ENCODE measurements at regions not wholly inside any gene's neighbourhood (a gene's known extent, or its start where the extent isn't known, plus 50 kb on each side); places are given as distances from the start of the nearest gene placed in this dataset.

GRCh38 chr11:91188484-91188883 lies 965.6 kb upstream of the CHORDC1 start:
- Histone ChIP-seq H3K9me3 (ENCODE audit: control insufficient read depth, insufficient read depth, low read length) (no peaks in the 10 kb centered on the region), H3K36me3 (ENCODE audit: control insufficient read depth, insufficient read depth, low read length) (no peaks in the 10 kb centered on the region), H3K4me3 (ENCODE audit: low read depth, low read length) (no peak overlapping the region), H3K9ac (ENCODE audit: low read depth, low read length) (no peak overlapping the region), H3K27me3 (ENCODE audit: control insufficient read depth, insufficient read depth, low read length) (no peaks in the 10 kb centered on the region), H3K4me1 (ENCODE audit: control insufficient read depth, insufficient read depth, low read length) (no peaks in the 10 kb centered on the region)

- H3K9ac ChIP-seq (ENCODE audit: low read depth, low read length), result no peak overlapping the region
- H3K4me3 ChIP-seq (ENCODE audit: low read depth, low read length), result no peak overlapping the region
- no peaks in the 10 kb centered on the region for H3K27me3 ChIP-seq (ENCODE audit: control insufficient read depth, insufficient read depth, low read length)
- H3K4me1 ChIP-seq (ENCODE audit: control insufficient read depth, insufficient read depth, low read length), result no peaks in the 10 kb centered on the region
- H3K36me3 ChIP-seq (ENCODE audit: control insufficient read depth, insufficient read depth, low read length), result no peaks in the 10 kb centered on the region
- H3K9me3 ChIP-seq (ENCODE audit: control insufficient read depth, insufficient read depth, low read length), result no peaks in the 10 kb centered on the region
These were observed 964.5 kb upstream of the CHORDC1 start for GRCh38 chr11:91187314-91187713.

GRCh38 chr11:91178366-91178765 lies 955.5 kb upstream of the CHORDC1 start:
- H3K36me3 ChIP-seq (ENCODE audit: control insufficient read depth, insufficient read depth, low read length), result no peaks in the 10 kb centered on the region
- no peak overlapping the region for H3K4me3 ChIP-seq (ENCODE audit: low read depth, low read length)
- no peaks in the 10 kb centered on the region for H3K27me3 ChIP-seq (ENCODE audit: control insufficient read depth, insufficient read depth, low read length)
- no peaks in the 10 kb centered on the region for H3K9me3 ChIP-seq (ENCODE audit: control insufficient read depth, insufficient read depth, low read length)
- H3K9ac ChIP-seq (ENCODE audit: low read depth, low read length), result no peak overlapping the region
- H3K4me1 ChIP-seq (ENCODE audit: control insufficient read depth, insufficient read depth, low read length), result no peaks in the 10 kb centered on the region

- Histone ChIP-seq H3K4me3 (ENCODE audit: low read depth, low read length) (no peak overlapping the region), H3K9me3 (ENCODE audit: control insufficient read depth, insufficient read depth, low read length) (no peaks in the 10 kb centered on the region)
These were observed 951.9 kb upstream of the CHORDC1 start for GRCh38 chr11:91174734-91175133.

GRCh38 chr11:91174193-91174592 lies 951.3 kb upstream of the CHORDC1 start:
- no peaks in the 10 kb centered on the region for H3K27me3 ChIP-seq (ENCODE audit: control insufficient read depth, insufficient read depth, low read length)
- H3K9ac ChIP-seq (ENCODE audit: low read depth, low read length), result no peak overlapping the region
- no peaks in the 10 kb centered on the region for H3K36me3 ChIP-seq (ENCODE audit: control insufficient read depth, insufficient read depth, low read length)
- no peak overlapping the region for H3K4me3 ChIP-seq (ENCODE audit: low read depth, low read length)
- no peaks in the 10 kb centered on the region for H3K4me1 ChIP-seq (ENCODE audit: control insufficient read depth, insufficient read depth, low read length)
- H3K9me3 ChIP-seq (ENCODE audit: control insufficient read depth, insufficient read depth, low read length), result no peaks in the 10 kb centered on the region

More at GRCh38 chr11:91174734-91175133, 951.9 kb upstream of the CHORDC1 start:
- Histone ChIP-seq H3K9ac (ENCODE audit: low read depth, low read length) (no peak overlapping the region), H3K27me3 (ENCODE audit: control insufficient read depth, insufficient read depth, low read length) (no peaks in the 10 kb centered on the region), H3K36me3 (ENCODE audit: control insufficient read depth, insufficient read depth, low read length) (no peaks in the 10 kb centered on the region), H3K4me1 (ENCODE audit: control insufficient read depth, insufficient read depth, low read length) (no peaks in the 10 kb centered on the region)

GRCh38 chr11:91173701-91174100 lies 950.9 kb upstream of the CHORDC1 start:
- no peaks in the 10 kb centered on the region for H3K9me3 ChIP-seq (ENCODE audit: control insufficient read depth, insufficient read depth, low read length)
- no peaks in the 10 kb centered on the region for H3K36me3 ChIP-seq (ENCODE audit: control insufficient read depth, insufficient read depth, low read length)
- no peaks in the 10 kb centered on the region for H3K4me1 ChIP-seq (ENCODE audit: control insufficient read depth, insufficient read depth, low read length)

GRCh38 chr11:91170711-91171110 lies 947.9 kb upstream of the CHORDC1 start:
- Histone ChIP-seq H3K36me3 (ENCODE audit: control insufficient read depth, insufficient read depth, low read length) (no peaks in the 10 kb centered on the region), H3K9ac (ENCODE audit: low read depth, low read length) (no peak overlapping the region), H3K4me3 (ENCODE audit: low read depth, low read length) (no peak overlapping the region), H3K9me3 (ENCODE audit: control insufficient read depth, insufficient read depth, low read length) (no peaks in the 10 kb centered on the region), H3K27me3 (ENCODE audit: control insufficient read depth, insufficient read depth, low read length) (no peaks in the 10 kb centered on the region), H3K4me1 (ENCODE audit: control insufficient read depth, insufficient read depth, low read length) (no peaks in the 10 kb centered on the region)

More at GRCh38 chr11:91173701-91174100, 950.9 kb upstream of the CHORDC1 start:
- Histone ChIP-seq H3K9ac (ENCODE audit: low read depth, low read length) (no peak overlapping the region), H3K27me3 (ENCODE audit: control insufficient read depth, insufficient read depth, low read length) (no peaks in the 10 kb centered on the region), H3K4me3 (ENCODE audit: low read depth, low read length) (no peak overlapping the region)

GRCh38 chr11:91164452-91164822 lies 941.6 kb upstream of the CHORDC1 start:
- no peaks in the 10 kb centered on the region for H3K36me3 ChIP-seq (ENCODE audit: control insufficient read depth, insufficient read depth, low read length)
- H3K4me3 ChIP-seq (ENCODE audit: low read depth, low read length), result no peak overlapping the region
- no peaks in the 10 kb centered on the region for H3K4me1 ChIP-seq (ENCODE audit: control insufficient read depth, insufficient read depth, low read length)
- no peaks in the 10 kb centered on the region for H3K9me3 ChIP-seq (ENCODE audit: control insufficient read depth, insufficient read depth, low read length)
- no peaks in the 10 kb centered on the region for H3K27me3 ChIP-seq (ENCODE audit: control insufficient read depth, insufficient read depth, low read length)
- no peak overlapping the region for H3K9ac ChIP-seq (ENCODE audit: low read depth, low read length)

GRCh38 chr11:91163619-91164451 lies 941.0 kb upstream of the CHORDC1 start:
- no peak overlapping the region for H3K4me3 ChIP-seq (ENCODE audit: low read depth, low read length)
- H3K27me3 ChIP-seq (ENCODE audit: control insufficient read depth, insufficient read depth, low read length), result no peaks in the 10 kb centered on the region
- no peaks in the 10 kb centered on the region for H3K9me3 ChIP-seq (ENCODE audit: control insufficient read depth, insufficient read depth, low read length)
- no peak overlapping the region for H3K9ac ChIP-seq (ENCODE audit: low read depth, low read length)
- H3K36me3 ChIP-seq (ENCODE audit: control insufficient read depth, insufficient read depth, low read length), result no peaks in the 10 kb centered on the region
- no peaks in the 10 kb centered on the region for H3K4me1 ChIP-seq (ENCODE audit: control insufficient read depth, insufficient read depth, low read length)

- H3K36me3 ChIP-seq (ENCODE audit: control insufficient read depth, insufficient read depth, low read length), result no peaks in the 10 kb centered on the region
- no peaks in the 10 kb centered on the region for H3K4me1 ChIP-seq (ENCODE audit: control insufficient read depth, insufficient read depth, low read length)
- no peaks in the 10 kb centered on the region for H3K9me3 ChIP-seq (ENCODE audit: control insufficient read depth, insufficient read depth, low read length)
- no peak overlapping the region for H3K9ac ChIP-seq (ENCODE audit: low read depth, low read length)
- H3K4me3 ChIP-seq (ENCODE audit: low read depth, low read length), result no peak overlapping the region
- H3K27me3 ChIP-seq (ENCODE audit: control insufficient read depth, insufficient read depth, low read length), result no peaks in the 10 kb centered on the region
These were observed 937.8 kb upstream of the CHORDC1 start for GRCh38 chr11:91160661-91161060.

- Histone ChIP-seq H3K9me3 (ENCODE audit: control insufficient read depth, insufficient read depth, low read length) (no peaks in the 10 kb centered on the region), H3K4me3 (ENCODE audit: low read depth, low read length) (no peak overlapping the region), H3K4me1 (ENCODE audit: control insufficient read depth, insufficient read depth, low read length) (no peaks in the 10 kb centered on the region), H3K27me3 (ENCODE audit: control insufficient read depth, insufficient read depth, low read length) (no peaks in the 10 kb centered on the region), H3K36me3 (ENCODE audit: control insufficient read depth, insufficient read depth, low read length) (no peaks in the 10 kb centered on the region), H3K9ac (ENCODE audit: low read depth, low read length) (no peak overlapping the region)
These were observed 936.2 kb upstream of the CHORDC1 start for GRCh38 chr11:91158891-91159537.

GRCh38 chr11:91158297-91158696 lies 935.4 kb upstream of the CHORDC1 start:
- Histone ChIP-seq H3K4me1 (ENCODE audit: control insufficient read depth, insufficient read depth, low read length) (no peaks in the 10 kb centered on the region), H3K9me3 (ENCODE audit: control insufficient read depth, insufficient read depth, low read length) (no peaks in the 10 kb centered on the region), H3K27me3 (ENCODE audit: control insufficient read depth, insufficient read depth, low read length) (no peaks in the 10 kb centered on the region), H3K9ac (ENCODE audit: low read depth, low read length) (no peak overlapping the region), H3K4me3 (ENCODE audit: low read depth, low read length) (no peak overlapping the region), H3K36me3 (ENCODE audit: control insufficient read depth, insufficient read depth, low read length) (no peaks in the 10 kb centered on the region)
